Activated CD4-positive, alpha-beta T cell treated with anti-CD3 and anti-CD28 coated beads for 36 hours (primary cell): ENCODE measurements at regions not wholly inside any gene's neighbourhood (a gene's known extent, or its start where the extent isn't known, plus 50 kb on each side); places are given as distances from the start of the nearest gene placed in this dataset.
"Not testable (repeated sequence)": the region's sequence is repeated elsewhere in the genome, so short reads cannot be mapped to it uniquely, and the experiment has no call there.

ENCODE experiments used
- ATAC-seq: fragments of 200-7000 bp; cut with Tn5 transposase; one replicate; pipeline ENCODE4 v1.10.0; 2021; ENCODE audit warnings: mild to moderate bottlenecking, moderate library complexity
- CTCF ChIA-PET: fragments of 350-600 bp; sonication (Branson Sonifier 250); formaldehyde crosslinking; loops from one replicate; lab custom pipeline; 2021; ENCODE audit warnings: antibody characterized with exemption; lab: Charles Lee
- POLR2A ChIA-PET: fragments of 350-600 bp; sonication (Branson Sonifier 250); formaldehyde crosslinking; loops from one replicate; lab custom pipeline; 2021; ENCODE audit warnings: antibody characterized with exemption, inconsistent platforms; lab: Charles Lee
- DNase-seq: peaks from one replicate; pipeline ENCODE4 v3.0.0-alpha.2; 2020
- H3K27ac Mint-ChIP-seq: one replicate; pipeline ENCODE4 v1.8.0; 2021; ENCODE audit warnings: mixed read lengths
- H3K27me3 Mint-ChIP-seq: one replicate; pipeline ENCODE4 v1.8.0; 2021; ENCODE audit warnings: mixed read lengths
- H3K36me3 Mint-ChIP-seq: one replicate; pipeline ENCODE4 v1.8.0; 2021; ENCODE audit warnings: low read depth, mixed read lengths
- H3K4me1 Mint-ChIP-seq: one replicate; pipeline ENCODE4 v1.8.0; 2021; ENCODE audit warnings: mixed read lengths
- H3K4me3 Mint-ChIP-seq: one replicate; pipeline ENCODE4 v1.8.0; 2021; ENCODE audit warnings: mild to moderate bottlenecking, moderate library complexity, mixed read lengths
- H3K9me3 Mint-ChIP-seq: one replicate; pipeline ENCODE4 v1.8.0; 2021; ENCODE audit warnings: low read depth, mixed read lengths
- intact Hi-C, 2 experiments: fragments of 100-400 bp; cut with DNase I in 1 of 2; cut with micrococcal nuclease in 1 of 2; formaldehyde crosslinking; loops; one replicate each; pipeline versions ENCODE4 v1.14.2 to v1.15.1; 2022 to 2024; cut with DNase I, micrococcal nuclease

DNA sequence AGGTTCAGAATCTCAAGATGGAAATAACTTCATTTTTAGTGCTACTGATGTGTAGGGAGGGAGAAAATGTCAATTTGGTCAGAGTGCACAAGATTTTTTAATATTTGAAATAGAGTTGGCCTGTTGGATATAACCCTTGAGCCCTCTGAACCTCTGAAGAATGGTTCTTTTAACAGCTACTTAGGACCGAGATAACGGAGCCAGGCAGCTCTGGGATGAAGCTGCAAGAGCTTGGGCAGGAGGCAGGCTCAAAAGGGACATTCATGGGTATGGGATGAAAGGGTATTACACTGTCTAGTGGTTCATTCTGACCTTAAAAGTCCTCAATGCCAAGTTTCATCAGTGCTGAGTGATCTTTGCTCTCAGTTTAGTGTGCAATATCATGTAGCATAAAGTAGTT, 111.4 kb upstream of the CPHXL start:
- ChIA-PET CTCF (no interaction called here), POLR2A (no interaction called here)
- no peak overlapping the region for H3K27ac Mint-ChIP-seq
- H3K36me3 Mint-ChIP-seq = no peaks in the 10 kb centered on the region
- H3K4me3 Mint-ChIP-seq = no peak overlapping the region
- H3K9me3 Mint-ChIP-seq = peaks cover 11% of the 10 kb centered on the region
- no peaks in the 10 kb centered on the region for H3K4me1 Mint-ChIP-seq
- intact Hi-C loops = no loop called here
- DNase-seq (no peak), ATAC-seq (no peak)
- H3K27me3 Mint-ChIP-seq = peaks cover 24% of the 10 kb centered on the region

- CTCF ChIA-PET = interaction anchor here (0.5 kb wide), 1 partner anchor 49 kb away, joined by 3 read pairs; no protein-coding TSS in a partner anchor
Observed at GRCh38 chr16:75841517-75841916, 115.2 kb upstream of the CPHXL start.

GRCh38 chr16:75847172-75847571, 120.9 kb upstream of the CPHXL start:
- Mint-ChIP-seq H3K9me3 (no peaks in the 10 kb centered on the region), H3K4me1 (no peaks in the 10 kb centered on the region), H3K4me3 (no peak overlapping the region), H3K36me3 (no peaks in the 10 kb centered on the region), H3K27me3 (peaks cover 4% of the 10 kb centered on the region), H3K27ac (no peak overlapping the region)
- ATAC-seq (no peak), DNase-seq (no peak)
- ChIA-PET CTCF (no interaction called here), POLR2A (no interaction called here)
- intact Hi-C loops = no loop called here

More at GRCh38 chr16:75841517-75841916, 115.2 kb upstream of the CPHXL start:
- ATAC-seq (no peak), DNase-seq (no peak)
- POLR2A ChIA-PET = no interaction called here
- Mint-ChIP-seq H3K4me3 (no peak overlapping the region), H3K27me3 (peaks cover 11% of the 10 kb centered on the region), H3K27ac (no peak overlapping the region), H3K36me3 (no peaks in the 10 kb centered on the region), H3K9me3 (no peaks in the 10 kb centered on the region), H3K4me1 (no peaks in the 10 kb centered on the region)
- intact Hi-C loops = no loop called here

- DNase-seq (no peak), ATAC-seq (no peak)
- ChIA-PET CTCF (no interaction called here), POLR2A (interaction anchor here (0.6 kb wide), 1 partner anchor 17 kb away, joined by 4 read pairs; no protein-coding TSS in a partner anchor)
- Mint-ChIP-seq H3K27ac (no peak overlapping the region), H3K36me3 (no peaks in the 10 kb centered on the region), H3K27me3 (peaks cover 6% of the 10 kb centered on the region), H3K4me3 (no peak overlapping the region), H3K9me3 (no peaks in the 10 kb centered on the region), H3K4me1 (no peaks in the 10 kb centered on the region)
- intact Hi-C loops = no loop called here
Observed at GRCh38 chr16:75854152-75854551, 127.9 kb upstream of the CPHXL start.

GRCh38 chr16:75860326-75861053, 134.2 kb upstream of the CPHXL start:
- H3K4me3 Mint-ChIP-seq = no peak overlapping the region
- H3K9me3 Mint-ChIP-seq = no peaks in the 10 kb centered on the region
- H3K27me3 Mint-ChIP-seq = peaks cover 2% of the 10 kb centered on the region
- no peak for DNase-seq
- CTCF ChIA-PET = no interaction called here
- H3K36me3 Mint-ChIP-seq = no peaks in the 10 kb centered on the region
- intact Hi-C loops = no loop called here
- no peak for ATAC-seq
- no peaks in the 10 kb centered on the region for H3K4me1 Mint-ChIP-seq
- no peak overlapping the region for H3K27ac Mint-ChIP-seq
- POLR2A ChIA-PET = no interaction called here

- Mint-ChIP-seq H3K36me3 (no peaks in the 10 kb centered on the region), H3K4me1 (no peaks in the 10 kb centered on the region), H3K27ac (no peak overlapping the region), H3K9me3 (no peaks in the 10 kb centered on the region), H3K4me3 (no peak overlapping the region), H3K27me3 (peaks cover 3% of the 10 kb centered on the region)
- ChIA-PET POLR2A (no interaction called here), CTCF (no interaction called here)
- intact Hi-C loops = no loop called here
- ATAC-seq = no peak
- no peak for DNase-seq
Observed at GRCh38 chr16:75861311-75862097, 135.2 kb upstream of the CPHXL start.

DNA sequence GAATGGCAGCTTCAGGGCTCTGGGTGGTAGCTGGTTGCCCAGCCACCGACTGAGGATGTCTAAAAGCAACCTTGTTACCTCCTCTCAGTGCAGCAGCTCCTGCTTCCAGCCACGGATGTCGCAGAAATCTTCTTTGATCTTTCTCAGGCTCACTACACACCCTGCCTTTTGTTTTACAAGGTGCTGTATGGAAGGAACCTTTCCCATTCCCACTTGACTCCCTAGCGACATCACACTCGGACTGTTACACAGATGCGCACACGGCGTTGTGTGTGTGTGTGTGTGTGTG, 135.8 kb upstream of the CPHXL start:
- Mint-ChIP-seq H3K36me3 (no peaks in the 10 kb centered on the region), H3K27me3 (peaks cover 2% of the 10 kb centered on the region), H3K9me3 (no peaks in the 10 kb centered on the region), H3K4me1 (no peaks in the 10 kb centered on the region), H3K27ac (no peak overlapping the region), H3K4me3 (no peak overlapping the region)
- intact Hi-C loops = no loop called here
- ATAC-seq (no peak), DNase-seq (no peak)
- ChIA-PET CTCF (no interaction called here), POLR2A (no interaction called here)

DNA sequence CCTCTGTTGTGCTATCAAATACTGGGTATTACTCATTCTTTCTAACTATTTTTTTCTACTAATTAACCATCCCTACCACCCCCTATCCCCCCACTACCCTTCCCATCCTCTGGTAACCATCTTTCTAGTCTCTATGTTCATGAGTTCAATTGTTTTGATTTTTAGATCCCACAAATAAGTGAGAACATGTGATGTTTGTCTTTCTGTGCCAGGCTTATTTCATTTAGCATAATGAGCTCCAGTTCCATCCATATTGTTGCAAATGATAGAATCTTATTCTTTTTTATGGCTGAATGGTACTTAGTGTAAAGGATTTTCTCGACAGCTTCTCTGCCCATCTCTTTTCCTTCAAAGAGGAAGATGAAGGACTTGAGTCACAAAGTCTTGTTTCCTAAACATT, 138.0 kb upstream of the CPHXL start:
- Mint-ChIP-seq H3K9me3 (no peaks in the 10 kb centered on the region), H3K36me3 (no peaks in the 10 kb centered on the region), H3K4me3 (no peak overlapping the region), H3K27me3 (peaks cover 3% of the 10 kb centered on the region), H3K4me1 (no peaks in the 10 kb centered on the region), H3K27ac (no peak overlapping the region)
- ChIA-PET POLR2A (no interaction called here), CTCF (interaction anchor here (1.1 kb wide), 1 partner anchor 77 kb away, joined by 3 read pairs; no protein-coding TSS in a partner anchor)
- ATAC-seq (no peak), DNase-seq (no peak)
- intact Hi-C loops = no loop called here

- ChIA-PET CTCF (no interaction called here), POLR2A (no interaction called here)
- ATAC-seq (no peak), DNase-seq (no peak)
- no peaks in the 10 kb centered on the region for H3K4me1 Mint-ChIP-seq
- H3K9me3 Mint-ChIP-seq = no peaks in the 10 kb centered on the region
- H3K36me3 Mint-ChIP-seq = no peaks in the 10 kb centered on the region
- no peak overlapping the region for H3K4me3 Mint-ChIP-seq
- intact Hi-C loops = no loop called here
- no peak overlapping the region for H3K27ac Mint-ChIP-seq
- peaks cover 7% of the 10 kb centered on the region for H3K27me3 Mint-ChIP-seq
Observed at GRCh38 chr16:75865736-75866135, 139.4 kb upstream of the CPHXL start.

DNA sequence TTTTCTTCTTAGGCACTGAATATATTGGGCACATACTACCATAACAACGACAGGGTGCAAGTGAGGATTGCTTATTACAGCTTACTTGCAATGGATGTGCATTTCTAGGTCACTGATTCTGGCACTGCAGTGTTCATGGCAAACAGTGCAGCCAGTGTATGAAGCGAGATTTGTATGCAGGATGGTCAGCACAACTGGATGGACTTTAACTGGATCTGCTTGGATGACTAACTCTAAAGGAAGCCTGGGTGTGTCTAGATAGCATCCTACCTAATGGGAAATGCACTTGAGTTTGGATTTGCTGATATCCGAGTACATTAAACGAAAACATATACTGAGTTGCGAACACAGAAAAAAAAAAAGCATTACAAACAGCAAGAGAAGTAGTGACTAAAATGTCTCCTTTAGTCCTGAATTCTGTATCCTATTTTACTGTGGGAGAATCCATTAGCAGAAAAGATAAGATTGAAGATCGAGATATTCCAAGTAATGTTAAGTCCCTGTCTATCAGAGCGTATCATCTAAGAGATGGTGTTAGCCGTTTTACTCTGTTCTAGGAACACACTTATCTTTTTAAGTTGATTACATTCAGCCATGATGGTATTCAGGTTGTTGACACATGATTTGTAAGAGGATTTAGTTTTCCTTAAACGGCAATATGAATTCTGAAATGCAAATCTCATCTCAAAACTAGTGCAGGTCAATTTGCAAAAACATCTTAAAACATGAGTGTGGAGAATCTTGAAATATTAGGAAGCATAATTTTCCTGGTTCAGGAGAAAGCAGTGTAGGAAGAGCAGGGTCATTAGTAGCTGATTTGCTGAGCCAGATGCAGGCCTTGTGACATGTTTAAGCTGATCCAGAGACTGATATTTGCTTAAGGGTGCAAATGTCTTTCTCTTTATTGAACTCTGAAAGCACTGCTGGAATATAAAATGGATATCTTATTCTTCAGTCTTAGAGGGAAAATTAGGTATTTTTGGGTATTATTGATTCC, 142.6 kb upstream of the CPHXL start:
- Mint-ChIP-seq H3K4me1 (no peaks in the 10 kb centered on the region), H3K27ac (no peak overlapping the region), H3K27me3 (peaks cover 11% of the 10 kb centered on the region), H3K9me3 (no peaks in the 10 kb centered on the region), H3K4me3 (no peak overlapping the region), H3K36me3 (no peaks in the 10 kb centered on the region)
- intact Hi-C loops = no loop called here
- ATAC-seq = no peak
- ChIA-PET CTCF (no interaction called here), POLR2A (no interaction called here)
- no peak for DNase-seq

DNA sequence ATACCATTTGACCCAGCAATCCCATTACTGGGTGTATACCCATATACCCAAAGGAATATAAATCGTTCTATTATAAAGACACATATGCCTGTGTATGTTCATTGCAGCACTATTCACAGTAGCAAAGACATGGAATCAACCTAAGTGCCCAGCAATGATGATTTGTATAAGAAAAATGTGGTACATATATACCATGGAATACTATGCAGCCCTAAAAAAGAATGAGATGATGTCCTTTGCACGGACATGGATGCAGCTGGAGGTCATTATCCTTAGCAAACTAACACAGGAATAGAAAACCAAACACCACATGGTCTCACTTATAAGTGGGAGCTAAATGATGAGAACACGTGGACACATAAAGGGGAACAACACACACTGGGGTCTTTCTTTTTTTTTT, 155.0 kb upstream of the CPHXL start:
- POLR2A ChIA-PET, ATAC-seq, H3K27ac Mint-ChIP-seq, CTCF ChIA-PET, DNase-seq, H3K9me3 Mint-ChIP-seq, H3K4me3 Mint-ChIP-seq, intact Hi-C loops, H3K27me3 Mint-ChIP-seq, H3K4me1 Mint-ChIP-seq, H3K36me3 Mint-ChIP-seq: not testable (repeated sequence)
